GM19023 (cell line): ENCODE measurements at regions not wholly inside any gene's neighbourhood (a gene's known extent, or its start where the extent isn't known, plus 50 kb on each side); places are given as distances from the start of the nearest gene placed in this dataset.

Experiments
- ATAC-seq: cut with Tn5 transposase; IDR thresholded peaks from one replicate; pipeline ENCODE4 v1.9.1; 2021; ENCODE audit warnings: mild to moderate bottlenecking, moderate library complexity; ENCODE audit not compliant: unreplicated experiment

DNA sequence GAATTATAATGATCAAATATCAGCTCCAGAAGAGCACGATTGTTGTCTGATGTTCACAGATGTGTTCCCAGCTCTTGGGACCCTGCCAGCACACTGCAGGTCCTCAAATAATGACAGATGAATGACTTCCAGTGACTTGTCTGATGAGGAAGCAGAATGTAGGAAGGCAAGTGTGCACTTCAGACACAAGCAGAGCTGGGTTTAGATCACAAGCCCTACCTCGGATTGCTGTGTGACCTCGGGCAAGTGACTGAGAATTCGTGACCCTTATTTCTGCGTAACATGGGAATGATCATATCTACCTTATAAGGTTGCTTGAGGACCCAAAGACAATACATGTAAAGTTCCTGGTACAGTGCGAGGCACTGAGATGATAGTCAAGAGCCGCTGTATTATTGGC, 182.2 kb downstream of the ABCC12 start:
- ATAC-seq: no peak

GRCh38 chr16:47972246-47972985, 183.4 kb downstream of the ABCC12 start:
- no peak for ATAC-seq

GRCh38 chr16:47971225-47971624, 184.6 kb downstream of the ABCC12 start:
- no peak for ATAC-seq

GRCh38 chr16:47970291-47970931, 185.4 kb downstream of the ABCC12 start:
- ATAC-seq: no peak

DNA sequence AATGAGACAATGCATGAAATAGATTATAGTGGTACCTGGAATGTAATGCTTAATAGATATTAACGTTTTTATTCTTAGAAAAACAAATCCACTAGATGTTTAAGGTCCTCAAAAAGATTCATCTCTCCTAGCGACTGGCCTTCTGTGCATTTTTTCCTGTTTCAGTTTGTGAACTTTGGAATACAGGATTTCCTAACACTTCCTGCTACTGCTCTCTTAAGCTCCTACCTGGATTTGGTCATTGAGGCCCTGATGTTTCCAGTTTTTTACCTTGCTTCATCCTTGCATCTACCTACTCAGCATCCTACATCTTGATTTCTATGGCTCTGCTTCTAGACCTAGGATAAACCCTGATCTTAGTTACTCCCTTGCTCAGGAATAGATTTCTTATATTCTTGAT, 188.4 kb downstream of the ABCC12 start:
- no peak for ATAC-seq

DNA sequence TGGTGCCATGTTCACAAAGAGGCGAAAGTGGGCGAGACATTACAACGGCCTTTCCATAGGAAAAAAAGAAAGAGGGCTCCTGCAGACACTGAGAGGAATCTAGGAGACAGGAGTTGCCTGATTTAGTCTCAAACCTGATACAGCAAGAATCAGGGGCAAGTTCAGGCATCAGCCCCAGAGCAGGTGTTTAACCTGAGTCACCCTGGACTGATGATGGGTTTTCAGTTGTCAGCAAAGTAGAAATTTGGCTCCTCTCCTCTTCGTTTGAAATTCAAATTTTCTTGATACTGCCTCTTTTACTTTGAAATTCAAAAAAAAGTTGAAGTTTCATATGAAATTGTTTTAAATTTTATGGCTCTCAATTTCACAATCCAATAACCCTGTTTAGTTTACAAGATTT, 189.5 kb downstream of the ABCC12 start:
- no peak for ATAC-seq

DNA sequence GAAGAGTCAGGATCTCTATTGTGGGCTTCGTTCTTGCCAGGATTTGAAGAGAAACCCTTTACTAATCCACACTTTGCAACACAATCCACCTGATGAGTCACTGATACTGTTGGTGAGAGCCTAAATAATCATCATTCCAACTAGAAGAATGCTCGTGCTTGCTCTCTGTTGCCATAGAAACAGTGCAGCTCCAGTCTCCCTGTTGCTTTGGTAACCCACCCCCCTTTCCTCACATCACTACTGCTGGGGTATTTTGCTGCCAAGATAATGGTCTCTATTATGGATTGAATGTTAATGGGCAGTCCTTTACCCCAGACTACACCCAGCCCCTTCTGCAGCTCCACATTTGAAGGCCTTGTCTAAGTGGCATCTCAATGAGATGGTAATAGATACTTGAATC, 190.4 kb downstream of the ABCC12 start:
- no peak for ATAC-seq

GRCh38 chr16:47958726-47959125, 197.1 kb downstream of the ABCC12 start:
- ATAC-seq: no peak

DNA sequence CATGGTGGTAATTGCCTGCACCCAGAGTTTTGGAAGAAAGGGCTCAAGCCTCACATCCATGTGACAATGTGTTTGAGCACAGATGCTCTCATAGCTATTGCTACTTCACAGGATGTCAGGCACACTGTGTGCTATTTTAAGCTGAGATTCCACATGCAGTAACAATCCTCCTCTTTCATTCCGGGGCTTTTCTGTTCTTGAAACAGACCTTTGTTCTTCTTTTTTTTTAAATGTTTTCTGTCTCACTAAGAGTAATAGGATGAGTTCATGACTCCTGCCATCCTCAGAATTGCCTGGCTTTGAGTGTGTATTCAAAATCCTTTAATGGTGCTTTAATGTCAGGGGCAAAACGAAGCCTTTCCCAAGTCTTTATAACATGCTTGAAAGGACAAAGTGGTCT, 198.9 kb downstream of the ABCC12 start:
- ATAC-seq: no peak

GRCh38 chr16:47949714-47950113, 206.1 kb downstream of the ABCC12 start:
- no peak for ATAC-seq

- no peak for ATAC-seq
These were observed 206.5 kb downstream of the ABCC12 start for GRCh38 chr16:47949276-47949675.

- no peak for ATAC-seq
These were observed 208.1 kb downstream of the ABCC12 start for GRCh38 chr16:47947723-47948122.

- no peak for ATAC-seq
These were observed 209.7 kb downstream of the ABCC12 start for GRCh38 chr16:47946092-47946491.

GRCh38 chr16:47944589-47944988, 211.2 kb downstream of the ABCC12 start:
- no peak for ATAC-seq

DNA sequence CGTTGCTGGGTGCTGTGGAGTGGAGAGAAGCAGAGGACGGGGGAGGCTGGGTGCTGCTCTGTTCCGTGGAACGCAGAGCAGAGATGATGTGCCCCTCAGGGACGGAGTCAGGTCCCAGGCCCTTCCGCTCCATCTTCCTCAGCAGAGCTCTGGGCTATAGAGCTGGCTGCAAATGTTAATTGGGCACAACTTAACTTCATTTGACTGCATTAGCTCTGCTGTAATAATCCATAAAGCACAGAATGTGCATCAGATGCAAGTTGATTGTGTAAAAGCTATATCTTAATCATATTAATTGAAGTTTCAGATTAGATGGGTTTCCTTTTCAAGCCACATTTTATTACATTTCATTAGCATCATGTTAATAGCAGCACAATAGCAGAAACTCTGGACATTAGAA, 212.6 kb downstream of the ABCC12 start:
- no peak for ATAC-seq

GRCh38 chr16:47940466-47940865, 215.3 kb downstream of the ABCC12 start:
- no peak for ATAC-seq

DNA sequence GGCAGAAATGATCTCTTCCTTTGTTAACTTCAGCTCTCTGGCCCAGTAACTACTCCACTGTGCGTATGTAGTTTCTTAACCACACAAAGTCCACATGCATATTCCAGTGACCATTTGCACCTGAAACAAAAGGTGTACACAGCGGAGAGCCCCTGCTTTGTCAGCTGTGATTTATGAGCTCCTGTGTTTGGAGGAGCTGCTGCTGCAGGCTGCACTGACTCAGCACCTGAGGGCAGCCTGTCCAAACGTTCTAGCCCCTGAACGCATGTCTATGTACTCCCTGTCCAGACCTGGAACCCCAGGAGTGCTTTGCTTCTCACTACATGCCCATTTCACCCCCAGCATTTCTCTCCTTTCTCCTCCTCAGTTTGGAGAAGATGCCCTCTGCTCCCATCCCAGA, 216.1 kb downstream of the ABCC12 start:
- ATAC-seq: no peak

- ATAC-seq: no peak
These were observed 217.5 kb downstream of the ABCC12 start for GRCh38 chr16:47938272-47938671.

DNA sequence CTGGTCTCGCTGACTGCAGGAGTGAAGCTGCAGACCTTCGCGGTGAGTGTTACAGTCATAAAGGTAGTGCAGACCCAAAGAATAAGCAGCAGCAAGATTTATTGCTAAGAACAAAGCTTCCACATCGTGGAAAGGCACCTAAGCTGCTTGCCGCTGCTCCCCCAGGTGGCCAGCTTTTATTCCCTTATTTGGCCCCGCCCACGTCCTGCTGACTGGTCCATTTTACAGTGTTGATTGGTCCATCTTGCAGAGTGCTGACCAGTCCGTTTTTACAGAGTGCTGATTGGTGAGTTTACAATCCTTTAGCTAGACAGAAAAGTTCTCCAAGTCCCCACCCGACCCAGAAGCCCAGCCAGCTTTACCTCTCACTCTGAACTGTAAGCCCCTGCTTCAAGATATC, 227.8 kb downstream of the ABCC12 start:
- ATAC-seq: no peak

DNA sequence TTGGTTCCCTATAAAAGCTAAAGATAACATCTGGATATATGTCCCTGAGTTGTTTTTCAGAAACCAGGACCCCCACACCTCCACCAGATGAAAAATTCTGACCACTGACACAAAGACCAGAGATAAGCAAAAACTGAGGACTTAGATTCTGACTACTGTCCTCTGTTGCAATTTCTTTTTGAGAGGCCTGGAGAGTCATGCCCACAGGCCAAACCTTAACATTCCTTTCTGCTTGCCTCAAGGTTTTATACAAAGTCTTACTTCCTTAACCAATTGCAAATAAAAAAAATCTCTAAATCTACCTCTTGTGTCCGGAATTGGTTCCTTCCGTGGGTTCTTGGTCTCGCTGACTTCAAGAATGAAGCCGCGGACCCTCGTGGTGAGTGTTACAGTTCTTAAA, 228.5 kb downstream of the ABCC12 start:
- no peak for ATAC-seq

- no peak for ATAC-seq
These were observed 229.9 kb downstream of the ABCC12 start for GRCh38 chr16:47925811-47926460.

DNA sequence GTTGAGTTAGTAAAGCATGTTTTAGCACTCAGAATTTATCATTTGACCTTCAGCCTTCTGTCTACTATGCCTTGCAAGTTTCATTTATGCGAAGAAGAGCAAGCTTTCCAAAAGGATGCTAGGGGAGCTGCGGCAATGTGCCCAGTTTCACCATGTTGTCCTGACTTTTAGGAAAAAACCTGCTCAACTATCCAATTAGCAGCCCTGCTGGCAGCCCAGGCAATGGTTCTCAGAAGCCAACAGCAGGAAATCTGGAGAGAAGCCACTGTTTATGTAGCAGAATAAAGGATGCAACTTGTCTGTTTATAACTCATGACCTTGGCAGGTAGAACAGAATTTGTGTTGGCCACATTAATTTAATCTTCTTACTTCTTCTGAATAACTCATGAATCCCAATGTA, 230.8 kb downstream of the ABCC12 start:
- no peak for ATAC-seq
